Amygdala (tissue), 56 donors: ENCODE measurements at regions not wholly inside any gene's neighbourhood (a gene's known extent, or its start where the extent isn't known, plus 50 kb on each side); places are given as distances from the start of the nearest gene placed in this dataset.

ENCODE experiments used
- DNase-seq, 56 donors: peaks; one replicate each; lab custom pipeline; 2025; lab: John Stamatoyannopoulos, UW

- DNase-seq: no peak
These were observed 107.3 kb upstream of the MGAT5 start for GRCh38 chr2:134146620-134147019.

- DNase-seq: no peak
These were observed 105.7 kb upstream of the MGAT5 start for GRCh38 chr2:134148172-134148571.

- no peak for DNase-seq
These were observed 104.9 kb upstream of the MGAT5 start for GRCh38 chr2:134148843-134149472.

- no peak for DNase-seq
These were observed 104.0 kb upstream of the MGAT5 start for GRCh38 chr2:134149904-134150303.

- DNase-seq: no peak
These were observed 103.1 kb upstream of the MGAT5 start for GRCh38 chr2:134150760-134151159.

- no peak for DNase-seq
These were observed 101.5 kb upstream of the MGAT5 start for GRCh38 chr2:134152045-134153010.

GRCh38 chr2:134153294-134153880 is 100.5 kb upstream of the MGAT5 start:
- DNase-seq: no peak

- DNase-seq: no peak
These were observed 99.6 kb upstream of the MGAT5 start for GRCh38 chr2:134154246-134154645.

GRCh38 chr2:134155134-134155533 is 98.7 kb upstream of the MGAT5 start:
- DNase-seq: peak in 1 of 56 donors; percentile 9

- DNase-seq: no peak
These were observed 95.6 kb upstream of the MGAT5 start for GRCh38 chr2:134158295-134158694.

GRCh38 chr2:134161170-134161547 is 92.7 kb upstream of the MGAT5 start:
- DNase-seq: peak in 1 of 56 donors; percentile 8

GRCh38 chr2:134163336-134163735 is 90.5 kb upstream of the MGAT5 start:
- DNase-seq: no peak

- no peak for DNase-seq
These were observed 89.6 kb upstream of the MGAT5 start for GRCh38 chr2:134164306-134164705.

GRCh38 chr2:134167015-134167414 is 86.9 kb upstream of the MGAT5 start:
- DNase-seq: no peak

GRCh38 chr2:134169788-134170187 is 84.1 kb upstream of the MGAT5 start:
- no peak for DNase-seq

- DNase-seq: no peak
These were observed 83.6 kb upstream of the MGAT5 start for GRCh38 chr2:134170294-134170693.

- DNase-seq: no peak
These were observed 83.2 kb upstream of the MGAT5 start for GRCh38 chr2:134170700-134171099.

- peak in 8 of 56 donors; percentile 5 to 62 (median 13) for DNase-seq
These were observed 80.4 kb upstream of the MGAT5 start for GRCh38 chr2:134173338-134174016.

- DNase-seq: no peak
These were observed 79.2 kb upstream of the MGAT5 start for GRCh38 chr2:134174711-134175110.

- DNase-seq: no peak
These were observed 78.0 kb upstream of the MGAT5 start for GRCh38 chr2:134175834-134176233.
